Endodermal cell (in vitro differentiated cells): ENCODE measurements at regions not wholly inside any gene's neighbourhood (a gene's known extent, or its start where the extent isn't known, plus 50 kb on each side); places are given as distances from the start of the nearest gene placed in this dataset.
A peak's percentile ranks its signal among the peaks of the same experiment; 100 is the strongest.

Experiments
- DNase-seq: peaks from one replicate; pipeline ENCODE4 v3.0.0-alpha.2; 2017
- H3K27ac ChIP-seq: 2 replicates; pipeline ENCODE4 v1.5.1; 2013; ENCODE audit warnings: mild to moderate bottlenecking, low read depth, low read length, moderate library complexity
- H3K27me3 ChIP-seq: 2 replicates; pipeline ENCODE4 v1.6.1; 2013; ENCODE audit warnings: mild to moderate bottlenecking, low read length, moderate library complexity; ENCODE audit not compliant: insufficient read depth, control insufficient read depth, poor library complexity, severe bottlenecking
- H3K36me3 ChIP-seq: 2 replicates; pipeline ENCODE4 v1.7.0; 2013; ENCODE audit warnings: mild to moderate bottlenecking, low read length, moderate library complexity; ENCODE audit not compliant: control insufficient read depth, insufficient read depth
- H3K4me1 ChIP-seq: one replicate; pipeline ENCODE4 v1.7.0; 2013; ENCODE audit warnings: low read length; ENCODE audit not compliant: control insufficient read depth, insufficient read depth
- H3K4me3 ChIP-seq: 2 replicates; pipeline ENCODE4 v1.5.1; 2013; ENCODE audit warnings: mild to moderate bottlenecking, low read length, moderate library complexity
- H3K9ac ChIP-seq: 2 replicates; pipeline ENCODE4 v1.6.1; 2013; ENCODE audit warnings: mild to moderate bottlenecking, low read length, moderate library complexity; ENCODE audit not compliant: poor library complexity, severe bottlenecking; ENCODE audit errors: extremely low read depth
- H3K9me3 ChIP-seq: 2 replicates; pipeline ENCODE4 v1.6.1; 2013; ENCODE audit warnings: mild to moderate bottlenecking, low read length, moderate library complexity; ENCODE audit not compliant: control insufficient read depth
- H3K27ac Mint-ChIP-seq: 2 replicates; pipeline ENCODE4 v1.8.0; 2020; ENCODE audit warnings: mixed read lengths
- H3K27me3 Mint-ChIP-seq: 2 replicates; pipeline ENCODE4 v1.8.0; 2021; ENCODE audit warnings: mild to moderate bottlenecking, mixed read lengths; ENCODE audit not compliant: insufficient read depth
- H3K36me3 Mint-ChIP-seq: 2 replicates; pipeline ENCODE4 v1.8.0; 2020; ENCODE audit warnings: low read depth, mixed read lengths
- H3K4me1 Mint-ChIP-seq: 2 replicates; pipeline ENCODE4 v1.8.0; 2020; ENCODE audit warnings: mixed read lengths
- H3K4me3 Mint-ChIP-seq: 2 replicates; pipeline ENCODE4 v1.8.0; 2020; ENCODE audit warnings: mild to moderate bottlenecking, moderate library complexity, mixed read lengths
- H3K9me3 Mint-ChIP-seq: 2 replicates; pipeline ENCODE4 v1.8.0; 2020; ENCODE audit warnings: mild to moderate bottlenecking, mixed read lengths
- CTCF ChIP-seq: fragments of 200-600 bp; sonication (generic); conservative IDR thresholded peaks from 2 replicates; pipeline ENCODE4 v1.5.0; 2021; ENCODE audit warnings: antibody characterized with exemption, mild to moderate bottlenecking
- WGBS, 2 experiments: methylation state at CpG; one replicate each; pipeline versions ENCODE4 v1.1.5 to v1.1.7; 2013; ENCODE audit warnings: missing lambda C conversion rate in 2 of 2, mixed read lengths in 1 of 2; ENCODE audit not compliant: insufficient coverage in 1 of 2, insufficient read length in 1 of 2; 5-methylcytosine and 5-hydroxymethylcytosine counted together

- H3K4me1 Mint-ChIP-seq = no peaks in the 10 kb centered on the region
- H3K4me3 Mint-ChIP-seq = no peak overlapping the region
- no peak for TF ChIP-seq CTCF
- no peak overlapping the region for H3K27ac Mint-ChIP-seq
- WGBS, 2 experiments = 67 to 77% methylated on average over 1 of the region's 1 CpG
- no peaks in the 10 kb centered on the region for H3K27me3 Mint-ChIP-seq
- H3K36me3 Mint-ChIP-seq = no peaks in the 10 kb centered on the region
- H3K4me1 ChIP-seq = no peaks in the 10 kb centered on the region
- no peaks in the 10 kb centered on the region for H3K9me3 ChIP-seq
- H3K9ac ChIP-seq = no peak overlapping the region
- no peaks in the 10 kb centered on the region for H3K36me3 ChIP-seq
- H3K9me3 Mint-ChIP-seq = no peaks in the 10 kb centered on the region
- no peak overlapping the region for H3K27ac ChIP-seq
- H3K27me3 ChIP-seq = no peaks in the 10 kb centered on the region
- no peak overlapping the region for H3K4me3 ChIP-seq
- DNase-seq = no peak
These were observed 496.0 kb upstream of the SPTLC3 start for GRCh38 chr20:12512755-12513154.

GRCh38 chr20:12528104-12528503 lies 480.7 kb upstream of the SPTLC3 start:
- no peaks in the 10 kb centered on the region for H3K36me3 Mint-ChIP-seq
- no peaks in the 10 kb centered on the region for H3K27me3 Mint-ChIP-seq
- DNase-seq = no peak
- Histone ChIP-seq H3K36me3 (no peaks in the 10 kb centered on the region), H3K9me3 (no peaks in the 10 kb centered on the region), H3K27ac (no peak overlapping the region), H3K4me3 (no peak overlapping the region), H3K9ac (no peak overlapping the region), H3K4me1 (peaks cover 4% of the 10 kb centered on the region), H3K27me3 (no peaks in the 10 kb centered on the region)
- H3K9me3 Mint-ChIP-seq = no peaks in the 10 kb centered on the region
- no peaks in the 10 kb centered on the region for H3K4me1 Mint-ChIP-seq
- no peak for TF ChIP-seq CTCF
- no peak overlapping the region for H3K4me3 Mint-ChIP-seq
- 79% methylated on average over 2 of the region's 3 CpGs; no CpG with 5 or more reads in 1 of the 2 experiments for WGBS, 2 experiments
- no peak overlapping the region for H3K27ac Mint-ChIP-seq

- Histone ChIP-seq H3K36me3 (no peaks in the 10 kb centered on the region), H3K27me3 (no peaks in the 10 kb centered on the region), H3K4me3 (no peak overlapping the region), H3K4me1 (peaks cover 4% of the 10 kb centered on the region), H3K27ac (peak overlapping the region; percentile 43), H3K9ac (no peak overlapping the region), H3K9me3 (no peaks in the 10 kb centered on the region)
- Mint-ChIP-seq H3K27ac (no peak overlapping the region), H3K27me3 (no peaks in the 10 kb centered on the region), H3K4me3 (no peak overlapping the region), H3K36me3 (no peaks in the 10 kb centered on the region), H3K9me3 (no peaks in the 10 kb centered on the region), H3K4me1 (no peaks in the 10 kb centered on the region)
- no peak for DNase-seq
- 83 to 89% methylated on average over 1 to 3 of the region's 3 CpGs for WGBS, 2 experiments
- no peak for TF ChIP-seq CTCF
These were observed 480.2 kb upstream of the SPTLC3 start for GRCh38 chr20:12528591-12529041.
